Effector memory CD8-positive, alpha-beta T cell (primary cell): ENCODE measurements at regions not wholly inside any gene's neighbourhood (a gene's known extent, or its start where the extent isn't known, plus 50 kb on each side); places are given as distances from the start of the nearest gene placed in this dataset.
"Not testable (repeated sequence)": the region's sequence is repeated elsewhere in the genome, so short reads cannot be mapped to it uniquely, and the experiment has no call there.

Source experiments
- ATAC-seq: fragments of 150-1000 bp; cut with Tn5 transposase; replicated peaks from 2 replicates; pipeline ENCODE4 v1.10.0; 2021; ENCODE audit warnings: mild to moderate bottlenecking, moderate library complexity
- DNase-seq, 3 experiments: peaks; one replicate each; pipeline ENCODE4 v3.0.0; 2021
- H3K27ac Mint-ChIP-seq, 2 donors: one replicate each; pipeline ENCODE4 v1.8.0; 2022; ENCODE audit warnings: mild to moderate bottlenecking in 2 of 2, mixed read lengths in 2 of 2, moderate library complexity in 2 of 2
- H3K27me3 Mint-ChIP-seq, 2 donors: one replicate each; pipeline ENCODE4 v1.8.0; 2022; ENCODE audit warnings: mixed read lengths in 2 of 2
- H3K36me3 Mint-ChIP-seq: one replicate; pipeline ENCODE4 v1.8.0; 2022; ENCODE audit warnings: mild to moderate bottlenecking, moderate library complexity, mixed read lengths; ENCODE audit not compliant: insufficient read depth
- H3K4me1 Mint-ChIP-seq, 2 donors: one replicate each; pipeline ENCODE4 v1.8.0; 2022; ENCODE audit warnings: low read depth in 2 of 2, mixed read lengths in 2 of 2
- H3K4me3 Mint-ChIP-seq, 2 donors: one replicate each; pipeline ENCODE4 v1.8.0; 2022; ENCODE audit warnings: mild to moderate bottlenecking in 2 of 2, mixed read lengths in 2 of 2, moderate library complexity in 2 of 2
- H3K9me3 Mint-ChIP-seq, 2 donors: one replicate each; pipeline ENCODE4 v1.8.0; 2022; ENCODE audit warnings: mixed read lengths in 2 of 2

DNA sequence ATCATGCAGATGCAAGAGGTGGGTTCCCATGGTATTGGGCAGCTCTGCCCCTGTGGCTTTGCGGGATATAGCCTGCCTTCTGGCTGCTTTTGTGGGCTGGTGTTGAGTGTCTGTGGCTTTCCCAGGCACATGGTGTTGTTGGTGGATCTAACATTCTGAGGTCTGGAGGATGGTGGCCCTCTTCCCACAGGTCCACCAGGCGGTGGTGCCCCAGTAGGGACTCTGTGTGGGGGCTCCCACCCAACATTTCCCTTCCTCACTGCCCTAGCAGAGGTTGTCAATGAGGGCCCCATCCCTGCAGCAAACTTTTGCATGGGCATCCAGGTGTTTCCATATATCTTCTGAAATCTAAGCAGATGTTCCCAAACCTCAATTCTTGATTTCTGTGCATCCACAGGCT, 420.5 kb upstream of the TPTE start:
- H3K27ac Mint-ChIP-seq, H3K27me3 Mint-ChIP-seq, DNase-seq, H3K4me1 Mint-ChIP-seq, H3K4me3 Mint-ChIP-seq, H3K36me3 Mint-ChIP-seq, H3K9me3 Mint-ChIP-seq, ATAC-seq: not testable (repeated sequence)

DNA sequence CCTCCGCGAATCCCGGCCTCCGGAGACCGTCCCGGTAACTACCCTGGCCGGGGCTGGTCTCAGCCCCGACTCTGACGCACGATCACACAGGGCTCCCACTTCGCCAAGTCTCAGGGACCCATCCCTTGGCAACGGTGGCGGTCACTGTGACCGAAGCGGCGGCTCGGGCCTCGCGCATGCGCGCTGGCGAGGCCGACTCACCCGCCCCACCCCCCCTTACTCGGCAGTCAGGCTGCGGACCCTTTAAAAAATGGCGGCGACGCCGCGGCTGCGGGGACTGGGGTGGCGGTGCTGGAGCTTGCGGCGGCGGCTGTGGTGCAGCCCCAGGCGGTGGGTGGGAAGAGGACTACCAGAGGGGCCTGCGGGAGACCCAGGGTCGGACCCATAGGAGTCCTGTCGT, 402.0 kb upstream of the TPTE start:
- not testable (repeated sequence) for DNase-seq, H3K4me3 Mint-ChIP-seq, H3K9me3 Mint-ChIP-seq, H3K36me3 Mint-ChIP-seq, H3K27ac Mint-ChIP-seq, H3K4me1 Mint-ChIP-seq, H3K27me3 Mint-ChIP-seq, ATAC-seq

DNA sequence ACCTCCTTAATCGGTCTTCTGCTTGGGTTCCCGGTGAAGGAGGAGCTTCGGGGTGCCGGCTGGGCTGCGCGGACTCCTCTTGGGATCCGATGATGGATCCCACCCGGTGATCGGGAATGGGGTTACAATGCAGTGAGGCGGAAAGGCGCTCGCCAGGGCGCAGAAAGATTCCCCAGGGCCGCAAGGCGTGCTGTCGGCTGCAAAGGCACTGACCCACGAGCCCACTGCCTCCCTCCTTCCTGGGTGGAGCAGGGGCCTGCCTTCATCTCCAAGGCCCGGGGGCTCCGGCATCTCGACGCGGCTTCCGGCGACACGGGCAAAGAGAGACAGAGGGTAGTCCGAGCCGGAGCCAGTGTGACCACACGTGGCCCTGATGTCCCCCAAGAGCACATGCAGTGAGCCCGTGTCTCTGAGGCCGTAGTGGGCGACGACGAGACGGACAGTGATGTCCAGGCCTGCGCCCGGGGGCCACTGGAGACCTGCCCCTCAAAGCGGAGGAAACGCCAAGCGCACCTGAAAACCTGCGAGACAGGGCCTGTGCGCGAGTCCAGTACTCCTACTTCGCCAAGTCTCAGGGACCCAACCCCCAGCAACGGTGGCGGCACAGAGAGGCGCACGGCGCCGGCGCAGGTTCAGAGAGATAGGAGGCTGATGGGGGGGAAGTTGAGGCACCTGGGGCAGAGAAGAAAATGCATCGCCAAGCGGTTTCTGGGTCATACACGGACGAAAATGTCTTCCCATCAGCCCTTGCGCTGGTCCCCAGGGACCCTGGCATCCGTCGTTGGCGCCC, 401.4 kb upstream of the TPTE start:
- H3K9me3 Mint-ChIP-seq, H3K36me3 Mint-ChIP-seq, H3K27me3 Mint-ChIP-seq, ATAC-seq, H3K27ac Mint-ChIP-seq, DNase-seq, H3K4me3 Mint-ChIP-seq, H3K4me1 Mint-ChIP-seq: not testable (repeated sequence)

DNA sequence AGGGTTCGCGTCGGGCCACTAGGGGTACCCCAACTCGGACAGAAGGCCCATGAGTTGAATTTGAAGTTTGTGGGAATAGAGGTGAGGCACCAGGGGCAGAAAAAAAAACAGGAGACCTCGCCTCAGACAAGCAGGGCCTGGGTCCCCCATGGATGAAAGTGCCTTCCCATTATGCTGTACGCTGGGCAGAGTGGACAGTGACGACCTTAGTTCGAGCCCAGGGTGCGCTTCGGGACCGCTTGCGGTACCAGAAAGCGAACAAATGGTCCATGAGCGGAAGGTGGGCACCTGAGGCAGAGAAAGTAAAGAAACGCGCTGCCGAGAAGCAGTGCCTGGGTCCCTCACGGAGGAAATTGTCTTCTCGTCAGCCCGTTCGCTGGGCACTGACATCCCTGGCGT, 400.8 kb upstream of the TPTE start:
- not testable (repeated sequence) for H3K27ac Mint-ChIP-seq

DNA sequence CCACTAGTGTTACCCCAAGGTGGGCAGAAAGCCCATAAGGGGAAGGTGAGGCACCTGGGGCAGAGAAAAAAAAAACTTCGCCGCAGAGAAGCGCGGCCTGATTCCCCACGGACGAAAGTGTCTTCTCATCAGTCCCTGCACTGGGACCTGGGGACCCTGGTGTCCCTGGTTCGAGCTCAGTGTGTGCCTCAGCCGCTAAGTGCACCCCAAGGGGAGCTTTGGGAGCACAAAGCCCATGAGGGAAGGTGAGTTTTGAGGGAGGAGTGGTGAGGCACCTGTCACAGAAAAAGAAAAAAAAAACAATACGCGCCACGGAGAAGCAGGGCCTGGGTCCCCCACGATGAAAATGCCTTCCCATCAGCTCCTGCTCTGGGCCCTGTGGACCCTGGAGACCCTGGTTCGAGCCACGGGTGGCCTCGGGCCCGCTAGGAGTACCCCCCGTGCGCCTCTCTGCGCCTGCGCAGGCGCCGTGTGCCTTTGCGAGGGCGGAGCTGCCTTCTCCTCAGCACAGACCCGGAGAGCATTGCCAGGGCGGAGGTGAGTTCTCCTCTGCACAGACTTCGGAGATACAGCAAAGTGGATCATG, 400.3 kb upstream of the TPTE start:
- H3K36me3 Mint-ChIP-seq, H3K27ac Mint-ChIP-seq, DNase-seq, H3K4me3 Mint-ChIP-seq, H3K27me3 Mint-ChIP-seq, H3K9me3 Mint-ChIP-seq, H3K4me1 Mint-ChIP-seq, ATAC-seq: not testable (repeated sequence)

More for the DNA sequence above, 400.8 kb upstream of the TPTE start:
- not testable (repeated sequence) for H3K27me3 Mint-ChIP-seq, ATAC-seq, H3K36me3 Mint-ChIP-seq, H3K4me1 Mint-ChIP-seq, H3K4me3 Mint-ChIP-seq, DNase-seq, H3K9me3 Mint-ChIP-seq

DNA sequence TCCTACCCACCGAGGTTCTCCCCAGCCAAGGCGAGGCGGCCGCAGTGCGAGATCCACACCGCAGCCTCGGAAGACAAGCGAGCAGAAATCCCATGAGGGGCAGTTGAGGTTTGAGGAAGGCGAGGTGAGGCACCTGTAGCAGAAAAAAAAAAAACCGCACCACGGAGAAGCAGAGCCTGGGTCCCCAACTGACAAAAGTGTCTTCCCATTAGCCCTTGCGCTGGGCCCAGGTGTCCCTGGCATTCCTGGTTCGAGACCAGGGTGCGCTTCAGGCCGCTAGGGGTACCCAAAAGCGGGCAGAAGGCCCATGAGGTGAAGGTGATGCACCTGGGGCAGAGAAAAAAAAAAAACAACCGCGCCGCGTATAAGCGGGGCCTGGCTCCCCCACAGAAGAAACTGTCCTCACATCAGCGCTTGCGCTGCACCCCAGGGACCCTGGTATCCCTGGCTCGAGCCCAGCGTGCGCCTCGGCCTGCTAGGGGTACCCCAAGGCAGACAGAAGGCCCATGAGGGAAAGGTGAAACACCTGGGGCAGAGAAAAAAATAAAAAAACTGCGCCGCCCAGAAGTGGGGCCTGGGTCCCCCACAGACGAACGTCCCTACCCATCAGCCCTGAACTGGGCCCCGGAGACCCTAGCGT, 399.4 kb upstream of the TPTE start:
- not testable (repeated sequence) for H3K36me3 Mint-ChIP-seq, H3K4me1 Mint-ChIP-seq, H3K27ac Mint-ChIP-seq, H3K4me3 Mint-ChIP-seq, H3K9me3 Mint-ChIP-seq, DNase-seq, H3K27me3 Mint-ChIP-seq, ATAC-seq

DNA sequence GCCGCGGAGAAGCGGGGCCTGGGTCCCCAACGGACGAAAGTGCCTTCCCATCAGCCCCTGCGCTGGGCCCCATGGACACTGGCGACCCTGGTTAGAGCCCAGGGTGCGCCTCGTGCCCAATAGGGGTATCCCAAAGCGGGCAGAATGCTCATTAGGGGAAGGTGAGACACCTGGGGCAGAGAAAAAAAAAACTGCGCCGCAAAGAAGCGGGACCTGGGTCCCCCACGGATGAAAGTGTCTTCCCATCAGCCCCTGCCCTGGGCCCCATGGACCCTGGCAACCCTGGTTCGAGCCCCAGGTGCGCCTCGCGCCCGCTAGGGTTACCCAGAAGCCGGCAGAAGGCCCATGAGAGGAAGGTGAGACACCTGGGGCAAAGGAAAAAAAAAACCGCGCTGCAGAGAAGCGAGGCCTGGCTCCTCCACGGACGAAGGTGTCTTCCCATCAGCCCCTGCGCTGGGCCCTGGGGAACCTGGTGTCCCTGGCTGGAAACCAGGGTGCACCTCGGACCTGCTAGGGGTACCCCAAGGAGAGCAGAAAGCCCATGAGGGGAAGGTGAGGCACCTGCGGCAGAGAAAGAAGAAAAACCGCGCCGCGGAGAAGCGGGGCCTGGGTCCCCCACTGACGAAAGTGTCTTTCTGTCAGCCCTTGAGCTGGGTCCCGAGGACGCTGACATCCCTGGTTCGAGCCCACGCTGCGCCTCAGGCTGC, 398.4 kb upstream of the TPTE start:
- H3K27me3 Mint-ChIP-seq, H3K9me3 Mint-ChIP-seq, ATAC-seq, H3K4me3 Mint-ChIP-seq, H3K4me1 Mint-ChIP-seq, H3K36me3 Mint-ChIP-seq, H3K27ac Mint-ChIP-seq: not testable (repeated sequence)
- peak in 1 of 3 experiments; percentile 14 for DNase-seq

DNA sequence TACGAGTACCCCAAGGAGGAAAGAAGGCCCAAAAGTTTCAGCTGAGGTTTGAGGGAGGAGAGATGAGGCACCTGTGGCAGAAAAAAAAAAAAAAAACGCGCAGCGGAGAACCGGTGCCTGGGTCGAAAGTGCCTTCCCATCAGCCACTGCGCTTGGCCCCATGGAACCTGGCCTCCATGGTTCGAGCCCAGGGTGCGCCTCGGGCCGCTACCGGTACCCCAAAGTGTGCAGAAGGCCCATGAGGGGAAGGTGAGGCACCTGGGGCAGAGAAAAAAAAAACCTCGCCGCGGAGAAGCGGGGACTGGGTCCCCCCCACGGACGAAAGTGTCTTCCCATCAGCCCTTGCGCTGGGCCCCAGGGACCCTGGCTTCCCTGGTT, 397.9 kb upstream of the TPTE start:
- H3K4me3 Mint-ChIP-seq: not testable (repeated sequence)

DNA sequence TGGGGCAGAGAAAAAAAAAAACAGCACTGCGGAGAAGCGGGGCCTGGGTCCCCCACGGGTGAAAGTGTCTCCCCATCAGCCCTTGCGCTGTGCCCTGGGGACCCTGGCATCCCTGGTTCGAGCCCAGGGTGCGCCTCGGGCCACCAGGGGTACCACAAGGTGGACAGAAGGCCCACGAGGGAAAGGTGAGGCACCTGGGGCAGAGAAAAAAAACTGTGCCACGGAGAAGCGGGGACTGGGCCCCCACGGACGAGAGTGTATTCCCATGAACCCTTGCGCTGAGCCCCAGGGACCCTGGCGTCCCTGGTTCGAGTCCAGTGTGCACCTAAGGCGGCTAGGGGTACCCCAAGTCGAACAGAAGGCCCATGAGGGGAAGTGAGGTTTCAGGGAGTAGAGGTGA, 395.8 kb upstream of the TPTE start:
- H3K9me3 Mint-ChIP-seq, H3K4me3 Mint-ChIP-seq, DNase-seq, H3K27me3 Mint-ChIP-seq, ATAC-seq, H3K36me3 Mint-ChIP-seq, H3K27ac Mint-ChIP-seq, H3K4me1 Mint-ChIP-seq: not testable (repeated sequence)

More for the DNA sequence above, 397.9 kb upstream of the TPTE start:
- not testable (repeated sequence) for H3K27ac Mint-ChIP-seq, ATAC-seq, H3K4me1 Mint-ChIP-seq, H3K9me3 Mint-ChIP-seq, H3K27me3 Mint-ChIP-seq, H3K36me3 Mint-ChIP-seq, DNase-seq

DNA sequence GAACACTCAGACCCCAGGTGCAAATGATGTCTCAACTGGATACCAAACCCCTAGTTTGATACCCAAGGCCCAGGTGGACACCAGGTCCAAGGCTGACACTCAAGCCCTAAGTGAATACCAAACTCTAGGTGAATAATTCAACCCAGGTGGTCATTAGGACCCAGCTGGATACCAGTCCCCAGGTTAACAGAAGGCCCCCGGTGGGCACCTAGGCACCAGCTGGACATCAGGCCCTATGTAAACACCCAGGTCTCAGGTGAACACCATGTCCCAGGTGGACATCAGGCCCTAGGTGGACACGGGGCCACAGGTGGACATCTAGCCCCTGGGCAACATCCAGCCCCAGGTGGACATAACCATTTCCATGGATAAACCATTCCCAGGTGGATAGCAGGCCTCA, 387.3 kb upstream of the TPTE start:
- not testable (repeated sequence) for H3K27ac Mint-ChIP-seq, H3K4me3 Mint-ChIP-seq, DNase-seq, H3K9me3 Mint-ChIP-seq, H3K27me3 Mint-ChIP-seq, H3K4me1 Mint-ChIP-seq, H3K36me3 Mint-ChIP-seq, ATAC-seq

DNA sequence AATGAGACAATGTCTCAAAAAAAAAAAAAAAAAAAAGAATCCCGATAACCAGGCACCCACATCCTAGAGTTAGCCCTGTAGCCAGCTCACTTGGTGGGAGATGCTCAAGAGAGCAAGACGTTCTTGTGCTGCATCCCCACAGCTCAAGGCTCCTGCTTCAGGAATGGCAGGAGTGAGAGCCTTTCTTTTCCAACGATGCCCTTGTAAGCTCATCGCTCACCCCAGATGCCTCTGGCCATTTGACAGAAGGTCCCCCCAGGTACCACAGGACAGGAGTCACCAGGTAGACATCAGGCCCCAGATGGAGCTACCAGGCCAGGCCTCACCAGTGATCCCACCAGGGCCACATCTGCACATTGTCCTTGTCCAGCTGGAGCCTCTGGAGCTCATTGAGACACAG, 385.5 kb upstream of the TPTE start:
- H3K4me1 Mint-ChIP-seq, H3K4me3 Mint-ChIP-seq, H3K36me3 Mint-ChIP-seq, ATAC-seq, H3K27me3 Mint-ChIP-seq, DNase-seq, H3K9me3 Mint-ChIP-seq, H3K27ac Mint-ChIP-seq: not testable (repeated sequence)

DNA sequence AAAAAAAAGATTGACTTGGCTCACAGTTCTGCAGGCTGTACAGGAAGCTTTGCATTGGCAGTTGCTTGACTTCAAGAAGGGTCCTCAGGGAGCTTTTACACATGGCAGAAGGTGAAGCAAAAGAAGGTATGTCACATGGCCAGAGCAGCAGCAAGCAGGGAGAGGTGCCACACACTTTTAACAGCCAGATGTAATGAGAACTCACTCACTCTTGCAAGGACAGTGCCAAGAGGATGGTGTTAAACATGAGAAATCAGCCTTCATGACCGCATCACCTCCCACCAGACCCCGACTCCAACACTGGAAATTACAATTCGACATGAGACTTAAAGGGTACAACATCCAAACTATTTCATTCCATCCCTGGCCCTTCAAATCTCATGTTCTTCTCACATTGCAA, 367.2 kb upstream of the TPTE start:
- not testable (repeated sequence) for DNase-seq, H3K4me3 Mint-ChIP-seq, H3K4me1 Mint-ChIP-seq, ATAC-seq, H3K36me3 Mint-ChIP-seq, H3K27ac Mint-ChIP-seq, H3K27me3 Mint-ChIP-seq, H3K9me3 Mint-ChIP-seq
